ENCODE measurements at regions not wholly inside any gene's neighbourhood (a gene's known extent, or its start where the extent isn't known, plus 50 kb on each side); places are given as distances from the start of the nearest gene placed in this dataset.

DNA sequence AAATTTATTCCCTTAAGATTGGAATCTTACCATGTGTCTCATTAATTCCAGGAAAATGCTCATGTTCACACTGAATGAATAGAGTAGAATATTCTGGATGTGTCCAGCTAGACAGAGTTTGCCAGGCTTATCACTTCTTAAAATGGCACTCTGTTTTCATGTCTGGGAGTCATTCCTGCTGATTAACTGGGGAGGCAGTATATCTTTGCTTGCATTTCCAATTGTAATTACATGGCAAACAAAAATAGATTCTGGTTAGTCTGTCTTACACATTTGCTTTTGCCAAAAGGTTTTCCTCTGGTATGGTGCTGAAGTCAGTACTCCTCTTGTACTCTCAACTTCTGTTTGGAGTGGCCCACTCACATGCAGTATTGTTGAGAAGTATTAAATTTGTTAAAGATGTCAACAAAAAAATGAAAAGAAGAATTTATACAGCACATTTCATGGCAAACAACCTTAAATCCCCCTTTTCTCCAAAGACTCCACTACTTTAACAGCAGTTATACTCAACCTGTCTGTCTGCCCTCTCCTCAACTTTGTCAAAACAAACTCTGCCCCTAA lies 70.2 kb downstream of the TENT5A start:
- no peak for TF ChIP-seq CTCF (IDR thresholded peaks at IDR 0.05)
- TF ChIP-seq POLR2A (IDR thresholded peaks at IDR 0.05): no peak
- no peak for TF ChIP-seq POLR2AphosphoS5 (IDR thresholded peaks at IDR 0.05)
